Right ventricle myocardium inferior (tissue), 1 donor: ENCODE measurements at regions not wholly inside any gene's neighbourhood (a gene's known extent, or its start where the extent isn't known, plus 50 kb on each side); places are given as distances from the start of the nearest gene placed in this dataset.
A peak's percentile ranks its signal among the peaks of the same experiment; 100 is the strongest.
"Not testable (repeated sequence)": the region's sequence is repeated elsewhere in the genome, so short reads cannot be mapped to it uniquely, and the experiment has no call there.

Experiments used
- ATAC-seq: fragments of 200-7000 bp; cut with Tn5 transposase; one replicate; pipeline ENCODE4 v1.9.1; 2020; ENCODE audit warnings: mild to moderate bottlenecking, moderate library complexity
- DNase-seq: peaks from one replicate; pipeline ENCODE4 v3.0.0; 2021; ENCODE audit errors: missing footprints
- intact Hi-C: fragments of 100-400 bp; cut with DNase I; formaldehyde crosslinking; loops from one replicate; pipeline ENCODE4 v1.11.0; 2022
- donor health status: DM: no; HTN: yes; CAD: no; lungs with severe emphysema.

GRCh38 chr10:45564303-45564959 lies 108.1 kb downstream of the ZFAND4 start:
- DNase-seq (no peak), ATAC-seq (no peak)
- intact Hi-C loops, result no loop called here

GRCh38 chr10:45561952-45562351 lies 110.6 kb downstream of the ZFAND4 start:
- intact Hi-C loops, result no loop called here
- no peak for DNase-seq
- no peak for ATAC-seq

GRCh38 chr10:45560262-45560661 lies 112.3 kb downstream of the ZFAND4 start:
- no peak for DNase-seq
- ATAC-seq, result no peak
- intact Hi-C loops, result no loop called here

- ATAC-seq (no peak), DNase-seq (no peak)
- intact Hi-C loops, result no loop called here
Measured at GRCh38 chr10:45558425-45558824, 114.1 kb downstream of the ZFAND4 start.

- no peak for DNase-seq
- intact Hi-C loops, result no loop called here
- ATAC-seq, result peak; percentile 44
Measured at GRCh38 chr10:45557275-45557905, 115.2 kb downstream of the ZFAND4 start.

GRCh38 chr10:45555795-45556194 lies 116.8 kb downstream of the ZFAND4 start:
- ATAC-seq (no peak), DNase-seq (no peak)
- intact Hi-C loops, result no loop called here

GRCh38 chr10:45555332-45555731 lies 117.2 kb downstream of the ZFAND4 start:
- ATAC-seq, DNase-seq, intact Hi-C loops: not testable (repeated sequence)

GRCh38 chr10:45553613-45554012 lies 119.0 kb downstream of the ZFAND4 start:
- intact Hi-C loops, result no loop called here

GRCh38 chr10:45553155-45553554 lies 119.4 kb downstream of the ZFAND4 start:
- DNase-seq, result no peak
- intact Hi-C loops, result no loop called here
- no peak for ATAC-seq

More at GRCh38 chr10:45553613-45554012, 119.0 kb downstream of the ZFAND4 start:
- DNase-seq (no peak), ATAC-seq (no peak)

GRCh38 chr10:45552476-45552875 lies 120.1 kb downstream of the ZFAND4 start:
- ATAC-seq, result no peak
- DNase-seq, result no peak
- intact Hi-C loops, result no loop called here

GRCh38 chr10:45550903-45551786 lies 121.4 kb downstream of the ZFAND4 start:
- DNase-seq, result no peak
- intact Hi-C loops, result no loop called here
- no peak for ATAC-seq

- intact Hi-C loops, result no loop called here
- DNase-seq (no peak), ATAC-seq (no peak)
Measured at GRCh38 chr10:45548068-45548467, 124.5 kb downstream of the ZFAND4 start.

GRCh38 chr10:45547207-45547606 lies 125.4 kb downstream of the ZFAND4 start:
- no peak for ATAC-seq
- intact Hi-C loops, result no loop called here
- no peak for DNase-seq

GRCh38 chr10:45545150-45545549 lies 127.4 kb downstream of the ZFAND4 start:
- intact Hi-C loops, result no loop called here
- DNase-seq, result no peak
- ATAC-seq, result no peak

- intact Hi-C loops, result no loop called here
- ATAC-seq (no peak), DNase-seq (no peak)
Measured at GRCh38 chr10:45544191-45544590, 128.4 kb downstream of the ZFAND4 start.

GRCh38 chr10:45541032-45541431 lies 131.5 kb downstream of the ZFAND4 start:
- ATAC-seq, intact Hi-C loops, DNase-seq: not testable (repeated sequence)

- ATAC-seq, DNase-seq, intact Hi-C loops: not testable (repeated sequence)
Measured at GRCh38 chr10:45540589-45540988, 132.0 kb downstream of the ZFAND4 start.

GRCh38 chr10:45539569-45539968 lies 133.0 kb downstream of the ZFAND4 start:
- intact Hi-C loops, DNase-seq, ATAC-seq: not testable (repeated sequence)

- intact Hi-C loops, result no loop called here
- DNase-seq (no peak), ATAC-seq (no peak)
Measured at GRCh38 chr10:45534572-45534971, 138.0 kb downstream of the ZFAND4 start.

GRCh38 chr10:45532480-45532879 lies 140.1 kb downstream of the ZFAND4 start:
- ATAC-seq, result no peak
- intact Hi-C loops, result no loop called here
- DNase-seq, result no peak
